ENCODE measurements at regions not wholly inside any gene's neighbourhood (a gene's known extent, or its start where the extent isn't known, plus 50 kb on each side); places are given as distances from the start of the nearest gene placed in this dataset.

- TF ChIP-seq, protein P1, sequence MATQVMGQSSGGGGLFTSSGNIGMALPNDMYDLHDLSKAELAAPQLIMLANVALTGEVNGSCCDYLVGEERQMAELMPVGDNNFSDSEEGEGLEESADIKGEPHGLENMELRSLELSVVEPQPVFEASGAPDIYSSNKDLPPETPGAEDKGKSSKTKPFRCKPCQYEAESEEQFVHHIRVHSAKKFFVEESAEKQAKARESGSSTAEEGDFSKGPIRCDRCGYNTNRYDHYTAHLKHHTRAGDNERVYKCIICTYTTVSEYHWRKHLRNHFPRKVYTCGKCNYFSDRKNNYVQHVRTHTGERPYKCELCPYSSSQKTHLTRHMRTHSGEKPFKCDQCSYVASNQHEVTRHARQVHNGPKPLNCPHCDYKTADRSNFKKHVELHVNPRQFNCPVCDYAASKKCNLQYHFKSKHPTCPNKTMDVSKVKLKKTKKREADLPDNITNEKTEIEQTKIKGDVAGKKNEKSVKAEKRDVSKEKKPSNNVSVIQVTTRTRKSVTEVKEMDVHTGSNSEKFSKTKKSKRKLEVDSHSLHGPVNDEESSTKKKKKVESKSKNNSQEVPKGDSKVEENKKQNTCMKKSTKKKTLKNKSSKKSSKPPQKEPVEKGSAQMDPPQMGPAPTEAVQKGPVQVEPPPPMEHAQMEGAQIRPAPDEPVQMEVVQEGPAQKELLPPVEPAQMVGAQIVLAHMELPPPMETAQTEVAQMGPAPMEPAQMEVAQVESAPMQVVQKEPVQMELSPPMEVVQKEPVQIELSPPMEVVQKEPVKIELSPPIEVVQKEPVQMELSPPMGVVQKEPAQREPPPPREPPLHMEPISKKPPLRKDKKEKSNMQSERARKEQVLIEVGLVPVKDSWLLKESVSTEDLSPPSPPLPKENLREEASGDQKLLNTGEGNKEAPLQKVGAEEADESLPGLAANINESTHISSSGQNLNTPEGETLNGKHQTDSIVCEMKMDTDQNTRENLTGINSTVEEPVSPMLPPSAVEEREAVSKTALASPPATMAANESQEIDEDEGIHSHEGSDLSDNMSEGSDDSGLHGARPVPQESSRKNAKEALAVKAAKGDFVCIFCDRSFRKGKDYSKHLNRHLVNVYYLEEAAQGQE (IDR thresholded peaks at IDR 0.05; ENCODE audit: borderline replicate concordance): no peak
- TF ChIP-seq, protein P1 (CRISPR knock-in tag; IDR thresholded peaks at IDR 0.05; ENCODE audit: low read depth): no peak
- TF ChIP-seq TAF7 (tag; IDR thresholded peaks at IDR 0.05): no peak
- no peak for TF ChIP-seq ZNF354B (CRISPR knock-in tag; IDR thresholded peaks at IDR 0.05)
- TF ChIP-seq FUS (optimal IDR thresholded peaks at IDR 0.05; ENCODE audit: low read depth, low read length): no peak
- TF ChIP-seq, protein P2, sequence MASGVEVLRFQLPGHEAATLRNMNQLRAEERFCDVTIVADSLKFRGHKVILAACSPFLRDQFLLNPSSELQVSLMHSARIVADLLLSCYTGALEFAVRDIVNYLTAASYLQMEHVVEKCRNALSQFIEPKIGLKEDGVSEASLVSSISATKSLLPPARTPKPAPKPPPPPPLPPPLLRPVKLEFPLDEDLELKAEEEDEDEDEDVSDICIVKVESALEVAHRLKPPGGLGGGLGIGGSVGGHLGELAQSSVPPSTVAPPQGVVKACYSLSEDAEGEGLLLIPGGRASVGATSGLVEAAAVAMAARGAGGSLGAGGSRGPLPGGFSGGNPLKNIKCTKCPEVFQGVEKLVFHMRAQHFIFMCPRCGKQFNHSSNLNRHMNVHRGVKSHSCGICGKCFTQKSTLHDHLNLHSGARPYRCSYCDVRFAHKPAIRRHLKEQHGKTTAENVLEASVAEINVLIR (CRISPR knock-in tag; IDR thresholded peaks at IDR 0.05): no peak
- peak; percentile 54; the same call in 1 of the 2 replicates for TF ChIP-seq STAT5A (IDR thresholded peaks at IDR 0.05; ENCODE audit: borderline replicate concordance, low read length)
- TF ChIP-seq MCM7 (IDR thresholded peaks at IDR 0.05): no peak
- peak; percentile 87 for TF ChIP-seq ZBTB7A (IDR thresholded peaks at IDR 0.05; ENCODE audit: borderline replicate concordance, control insufficient read depth, low read depth, low read length)
- no peak for TF ChIP-seq ZNF707 (CRISPR knock-in tag; conservative IDR thresholded peaks at IDR 0.05)
- no peak for TF ChIP-seq ZNF224 (CRISPR knock-in tag; IDR thresholded peaks at IDR 0.05)
- no peak for TF ChIP-seq ERF (CRISPR knock-in tag; IDR thresholded peaks at IDR 0.05)
- peak; percentile 70 for TF ChIP-seq ZEB2 (IDR thresholded peaks at IDR 0.05)
- TF ChIP-seq, protein P3, sequence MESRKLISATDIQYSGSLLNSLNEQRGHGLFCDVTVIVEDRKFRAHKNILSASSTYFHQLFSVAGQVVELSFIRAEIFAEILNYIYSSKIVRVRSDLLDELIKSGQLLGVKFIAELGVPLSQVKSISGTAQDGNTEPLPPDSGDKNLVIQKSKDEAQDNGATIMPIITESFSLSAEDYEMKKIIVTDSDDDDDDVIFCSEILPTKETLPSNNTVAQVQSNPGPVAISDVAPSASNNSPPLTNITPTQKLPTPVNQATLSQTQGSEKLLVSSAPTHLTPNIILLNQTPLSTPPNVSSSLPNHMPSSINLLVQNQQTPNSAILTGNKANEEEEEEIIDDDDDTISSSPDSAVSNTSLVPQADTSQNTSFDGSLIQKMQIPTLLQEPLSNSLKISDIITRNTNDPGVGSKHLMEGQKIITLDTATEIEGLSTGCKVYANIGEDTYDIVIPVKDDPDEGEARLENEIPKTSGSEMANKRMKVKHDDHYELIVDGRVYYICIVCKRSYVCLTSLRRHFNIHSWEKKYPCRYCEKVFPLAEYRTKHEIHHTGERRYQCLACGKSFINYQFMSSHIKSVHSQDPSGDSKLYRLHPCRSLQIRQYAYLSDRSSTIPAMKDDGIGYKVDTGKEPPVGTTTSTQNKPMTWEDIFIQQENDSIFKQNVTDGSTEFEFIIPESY (CRISPR knock-in tag; IDR thresholded peaks at IDR 0.05): no peak
- TF ChIP-seq ZNF253 (CRISPR knock-in tag; conservative IDR thresholded peaks at IDR 0.05): no peak
- no peak for TF ChIP-seq ZFP36 (IDR thresholded peaks at IDR 0.05; ENCODE audit: low read depth, low read length, partially characterized antibody)
- TF ChIP-seq CEBPB (tag; IDR thresholded peaks at IDR 0.05): peak; percentile 91
- no peak for TF ChIP-seq ZNF431 (CRISPR knock-in tag; IDR thresholded peaks at IDR 0.05)
- TF ChIP-seq, protein P4, sequence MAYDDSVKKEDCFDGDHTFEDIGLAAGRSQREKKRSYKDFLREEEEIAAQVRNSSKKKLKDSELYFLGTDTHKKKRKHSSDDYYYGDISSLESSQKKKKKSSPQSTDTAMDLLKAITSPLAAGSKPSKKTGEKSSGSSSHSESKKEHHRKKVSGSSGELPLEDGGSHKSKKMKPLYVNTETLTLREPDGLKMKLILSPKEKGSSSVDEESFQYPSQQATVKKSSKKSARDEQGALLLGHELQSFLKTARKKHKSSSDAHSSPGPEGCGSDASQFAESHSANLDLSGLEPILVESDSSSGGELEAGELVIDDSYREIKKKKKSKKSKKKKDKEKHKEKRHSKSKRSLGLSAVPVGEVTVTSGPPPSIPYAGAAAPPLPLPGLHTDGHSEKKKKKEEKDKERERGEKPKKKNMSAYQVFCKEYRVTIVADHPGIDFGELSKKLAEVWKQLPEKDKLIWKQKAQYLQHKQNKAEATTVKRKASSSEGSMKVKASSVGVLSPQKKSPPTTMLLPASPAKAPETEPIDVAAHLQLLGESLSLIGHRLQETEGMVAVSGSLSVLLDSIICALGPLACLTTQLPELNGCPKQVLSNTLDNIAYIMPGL (CRISPR knock-in tag; IDR thresholded peaks at IDR 0.05): no peak
These were observed 524.9 kb upstream of the HTR2C start (continued) for GRCh38 chrX:114058988-114059418.

Data from K562 (cell line).